HG03469 (cell line): ENCODE measurements at regions not wholly inside any gene's neighbourhood (a gene's known extent, or its start where the extent isn't known, plus 50 kb on each side); places are given as distances from the start of the nearest gene placed in this dataset.

ENCODE experiments used
- ATAC-seq: cut with Tn5 transposase; IDR thresholded peaks from one replicate; pipeline ENCODE4 v1.9.1; 2021; ENCODE audit warnings: mild to moderate bottlenecking, moderate library complexity, moderate number of reproducible peaks; ENCODE audit not compliant: unreplicated experiment

DNA sequence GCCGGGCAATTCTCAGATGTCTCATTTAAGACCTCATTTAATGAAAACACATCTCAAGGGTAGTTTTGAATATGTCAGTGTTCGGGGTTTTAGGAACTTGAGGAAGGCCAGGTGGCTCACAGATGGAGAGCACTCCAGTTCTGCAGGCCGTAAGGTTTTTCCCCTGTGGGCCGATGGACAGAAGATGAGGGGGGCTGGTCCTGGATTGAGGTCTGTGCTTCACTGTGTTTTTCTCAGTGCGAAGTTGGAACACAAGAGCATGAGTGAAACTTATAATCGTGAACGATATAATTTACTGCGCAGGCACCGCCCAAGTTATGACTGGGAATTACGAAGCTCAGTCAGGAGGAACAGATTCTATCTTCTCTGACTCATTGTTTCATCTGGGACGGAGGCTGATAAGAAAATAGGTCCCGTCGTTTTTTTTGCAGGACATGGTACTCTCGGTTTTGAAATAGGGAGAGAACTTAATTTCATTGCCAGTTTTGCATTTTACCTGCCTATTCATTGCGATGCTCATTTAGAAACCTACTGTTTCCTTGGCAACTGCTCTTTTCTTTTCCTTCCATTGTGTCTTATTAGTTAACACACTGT, 591.0 kb upstream of the PFKP start:
- ATAC-seq, result no peak

DNA sequence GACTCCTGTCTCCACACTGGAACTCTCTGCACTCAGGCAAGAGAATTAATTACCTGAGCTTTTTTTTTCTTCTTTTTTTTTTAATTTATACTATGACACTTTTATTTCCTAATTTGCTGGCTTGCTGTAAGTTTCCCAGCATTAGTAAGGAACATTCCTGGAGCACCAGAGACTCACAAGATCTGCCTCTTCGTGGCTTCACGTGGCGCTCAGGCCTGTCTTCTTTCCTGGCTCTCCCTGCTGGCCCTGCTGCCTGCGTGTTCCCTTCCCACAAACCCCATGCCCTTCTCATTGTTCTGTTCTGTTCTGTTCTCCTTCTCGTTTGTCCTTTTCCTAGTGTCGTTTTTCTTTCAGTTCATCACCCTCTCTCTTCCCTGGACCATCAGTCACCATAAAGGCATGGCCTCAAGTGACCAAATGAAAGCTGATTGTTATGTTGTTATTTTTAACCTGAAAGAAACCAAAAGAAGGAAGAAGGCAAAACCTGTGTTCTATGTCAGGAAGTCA, 591.6 kb upstream of the PFKP start:
- no peak for ATAC-seq

DNA sequence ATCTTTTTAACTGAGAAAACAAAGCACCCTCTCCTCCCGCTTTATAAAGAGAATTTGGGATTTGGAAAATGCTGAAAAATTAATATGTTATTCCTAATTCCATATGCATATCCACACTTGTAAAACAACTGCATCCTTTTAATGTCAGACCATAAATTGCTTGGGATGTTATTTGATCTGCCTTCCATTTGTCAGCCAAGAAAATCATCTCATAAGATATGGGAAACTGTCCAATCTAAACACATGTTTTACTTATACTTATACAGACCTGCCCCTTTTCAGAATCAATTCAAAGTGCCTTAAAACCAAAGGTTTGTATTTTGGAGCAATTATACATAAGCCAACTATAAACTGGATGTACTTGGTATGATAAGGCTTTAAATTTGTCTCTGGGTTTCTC, 595.5 kb upstream of the PFKP start:
- no peak for ATAC-seq

DNA sequence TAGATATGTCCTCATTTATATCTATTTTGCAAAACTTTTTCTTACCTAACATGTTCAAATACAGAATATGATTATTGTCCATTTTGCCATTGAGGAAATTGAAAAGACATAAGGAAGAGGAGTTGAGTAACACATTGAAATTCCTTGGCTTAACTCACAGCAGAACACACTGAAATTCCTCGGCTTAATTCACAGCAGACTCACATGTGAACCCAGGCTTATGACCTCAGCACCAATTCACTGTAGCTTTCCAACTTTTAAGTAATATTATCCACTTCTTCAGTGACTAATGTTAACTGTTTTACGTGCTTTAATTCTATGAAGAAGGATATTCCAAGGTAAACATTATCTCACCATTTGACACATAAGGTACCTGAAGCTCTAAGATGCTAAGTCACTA, 597.5 kb upstream of the PFKP start:
- ATAC-seq, result no peak

DNA sequence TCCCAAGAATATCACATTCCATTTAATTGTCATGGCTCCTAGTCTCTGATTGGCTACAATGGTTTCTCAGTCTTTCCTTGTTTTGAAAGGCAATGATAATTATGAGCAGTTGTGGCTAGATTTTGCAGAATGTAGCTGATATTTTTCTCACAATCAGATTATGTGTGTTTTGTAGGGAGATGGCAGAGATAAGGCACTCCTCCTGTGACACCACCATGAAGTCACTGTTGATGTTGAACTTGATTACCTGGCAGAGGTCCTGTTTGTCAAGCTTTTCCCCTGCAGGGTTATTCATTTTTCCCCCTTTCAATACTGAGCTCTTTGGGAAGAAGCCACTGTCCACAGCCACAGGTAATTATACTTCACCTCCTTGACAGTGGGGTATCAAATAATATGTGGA, 602.9 kb upstream of the PFKP start:
- no peak for ATAC-seq

DNA sequence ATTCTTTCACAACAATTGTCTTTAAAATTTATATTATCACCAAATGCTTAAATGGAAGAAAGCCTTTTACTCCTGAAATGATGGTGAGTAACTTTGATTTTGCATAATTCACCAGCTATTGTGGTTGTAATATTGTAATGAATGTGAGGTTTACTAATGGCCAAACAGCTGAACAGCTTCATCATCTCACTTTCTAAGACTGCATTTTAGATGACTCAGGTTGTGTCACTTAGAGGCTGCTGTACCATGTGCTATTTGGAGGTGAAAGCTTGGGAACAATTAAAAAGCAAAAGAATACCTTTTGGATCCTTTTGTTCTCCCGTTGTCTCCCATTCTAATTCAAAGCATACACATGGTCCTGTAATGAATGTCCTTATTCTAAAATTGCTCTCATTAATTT, 604.0 kb upstream of the PFKP start:
- no peak for ATAC-seq

DNA sequence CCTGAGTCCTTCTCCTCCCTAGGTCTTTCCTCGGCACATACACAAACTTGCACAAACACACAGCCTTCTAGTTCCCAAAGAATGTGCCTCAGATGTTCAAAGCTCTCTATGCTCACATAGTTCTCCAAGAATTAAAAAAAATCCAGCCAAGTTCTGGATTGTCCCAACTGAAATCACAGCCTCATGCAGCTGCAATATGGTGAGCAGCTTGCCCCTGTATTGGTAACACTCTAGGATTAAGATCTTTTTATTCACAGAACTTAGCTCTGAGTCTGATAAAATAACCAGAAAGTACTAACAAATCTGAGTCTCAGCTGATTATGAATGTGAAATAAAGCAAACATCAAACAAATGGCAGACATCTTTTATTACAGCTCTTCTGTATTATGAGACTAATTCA, 604.8 kb upstream of the PFKP start:
- no peak for ATAC-seq

DNA sequence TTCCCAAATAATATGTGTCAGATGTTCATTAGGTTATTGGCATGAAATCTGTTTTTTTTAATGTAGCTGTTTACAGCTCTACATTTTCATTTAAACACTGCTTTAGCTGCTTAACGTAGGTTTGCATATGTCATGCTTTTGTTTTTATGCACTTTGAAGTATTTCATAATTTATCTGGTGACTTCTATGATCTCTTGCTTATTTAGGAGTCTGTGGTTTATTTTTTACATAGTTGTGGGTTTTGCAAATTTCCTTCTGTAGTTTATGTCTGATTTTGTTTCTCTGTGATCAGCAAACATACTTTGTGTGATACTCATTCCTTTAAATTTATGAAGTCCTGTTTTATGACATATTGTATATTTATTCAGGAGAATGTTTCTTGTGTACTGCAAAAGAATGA, 606.5 kb upstream of the PFKP start:
- no peak for ATAC-seq

DNA sequence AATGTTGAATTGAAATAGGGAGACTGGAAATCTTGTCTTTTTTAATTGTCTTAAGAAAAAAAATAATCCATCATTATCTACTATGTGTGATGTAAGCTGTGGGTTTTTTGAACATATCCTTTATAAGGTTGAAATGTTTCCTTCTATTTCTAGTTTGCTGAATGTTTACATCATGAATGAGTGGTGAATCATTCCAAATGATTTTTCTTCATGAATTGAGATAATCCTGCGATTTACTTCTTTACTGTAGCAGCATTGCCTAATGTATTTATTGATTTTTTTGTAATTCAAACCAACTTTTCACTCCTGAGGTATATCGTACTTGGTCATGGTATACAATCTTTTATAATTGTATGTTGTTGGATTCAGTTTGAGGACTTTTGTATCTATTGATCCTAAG, 607.6 kb upstream of the PFKP start:
- no peak for ATAC-seq

DNA sequence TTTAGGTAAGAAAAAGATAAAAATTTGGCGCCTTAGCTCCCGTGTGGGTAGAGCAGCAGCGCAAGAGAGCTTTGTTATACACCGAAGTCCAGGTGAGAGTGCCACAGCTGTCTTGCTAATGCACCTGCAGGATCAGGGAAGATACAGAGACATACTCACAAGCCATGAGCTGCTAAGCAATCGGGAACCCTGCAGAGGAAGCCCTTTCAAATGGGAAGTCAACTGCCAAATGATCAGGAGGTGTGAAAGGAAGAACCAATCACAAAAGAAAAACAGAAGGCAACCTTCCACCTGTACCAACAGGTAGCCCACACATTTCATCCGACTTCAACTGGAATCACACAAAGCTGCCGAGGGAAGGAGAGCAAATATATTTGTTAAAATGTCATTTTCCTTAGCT, 610.5 kb upstream of the PFKP start:
- ATAC-seq, result no peak

DNA sequence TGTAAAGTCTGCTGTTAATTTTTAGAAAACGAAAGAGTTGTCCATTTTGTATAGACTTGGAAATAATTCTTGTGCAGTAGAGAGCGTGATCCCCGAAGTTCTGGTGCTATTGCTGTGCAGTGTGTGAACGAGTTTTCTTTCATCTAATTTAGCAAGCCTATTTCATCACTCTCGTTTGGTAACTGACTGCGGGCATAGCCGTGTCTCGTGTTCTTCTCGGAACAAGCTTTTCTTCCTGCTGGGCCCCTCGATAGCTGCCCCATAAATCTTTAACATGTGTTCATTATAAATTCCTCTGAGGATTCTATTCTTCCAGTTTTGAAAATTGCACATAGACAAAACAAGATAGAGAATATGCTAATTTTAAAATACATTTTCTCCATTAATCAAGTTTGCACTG, 622.0 kb upstream of the PFKP start:
- no peak for ATAC-seq

DNA sequence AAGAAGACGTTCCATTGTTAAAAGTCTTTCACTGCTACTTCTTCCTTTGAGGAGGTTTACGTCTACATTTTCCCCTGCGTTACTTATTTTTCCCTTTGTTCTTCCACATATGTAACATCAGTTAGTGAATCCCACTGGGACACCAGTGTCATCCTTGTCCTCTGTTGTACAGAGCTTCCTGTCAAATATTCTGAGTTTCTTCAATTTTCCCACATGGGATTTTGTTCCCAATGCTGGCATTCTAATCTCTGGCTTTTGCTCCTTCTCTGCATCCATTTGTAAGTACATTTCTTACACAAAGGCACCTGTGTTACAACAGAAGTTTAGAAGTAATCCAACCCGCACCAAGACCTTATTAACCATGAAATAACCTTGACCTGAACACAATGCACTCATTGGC, 627.4 kb upstream of the PFKP start:
- ATAC-seq, result no peak

DNA sequence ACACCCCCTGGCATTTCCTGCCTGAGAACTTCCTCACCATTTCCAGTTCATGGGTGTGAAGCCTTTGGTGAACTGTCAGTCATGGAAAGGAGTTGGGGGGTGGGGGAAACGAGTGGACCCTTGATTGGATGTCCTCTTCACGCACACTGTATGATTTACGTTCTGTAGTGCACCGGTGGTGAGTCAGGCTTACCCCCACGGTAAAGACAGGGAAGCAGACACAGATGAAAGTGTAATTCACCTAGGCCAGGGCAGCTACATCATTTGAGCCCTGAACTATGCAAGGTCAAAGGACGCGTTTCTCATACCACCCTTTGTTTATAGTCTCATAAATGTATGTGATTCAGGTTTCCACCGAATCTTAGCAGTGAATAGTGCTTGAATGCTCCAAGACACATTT, 628.3 kb upstream of the PFKP start:
- ATAC-seq, result no peak

DNA sequence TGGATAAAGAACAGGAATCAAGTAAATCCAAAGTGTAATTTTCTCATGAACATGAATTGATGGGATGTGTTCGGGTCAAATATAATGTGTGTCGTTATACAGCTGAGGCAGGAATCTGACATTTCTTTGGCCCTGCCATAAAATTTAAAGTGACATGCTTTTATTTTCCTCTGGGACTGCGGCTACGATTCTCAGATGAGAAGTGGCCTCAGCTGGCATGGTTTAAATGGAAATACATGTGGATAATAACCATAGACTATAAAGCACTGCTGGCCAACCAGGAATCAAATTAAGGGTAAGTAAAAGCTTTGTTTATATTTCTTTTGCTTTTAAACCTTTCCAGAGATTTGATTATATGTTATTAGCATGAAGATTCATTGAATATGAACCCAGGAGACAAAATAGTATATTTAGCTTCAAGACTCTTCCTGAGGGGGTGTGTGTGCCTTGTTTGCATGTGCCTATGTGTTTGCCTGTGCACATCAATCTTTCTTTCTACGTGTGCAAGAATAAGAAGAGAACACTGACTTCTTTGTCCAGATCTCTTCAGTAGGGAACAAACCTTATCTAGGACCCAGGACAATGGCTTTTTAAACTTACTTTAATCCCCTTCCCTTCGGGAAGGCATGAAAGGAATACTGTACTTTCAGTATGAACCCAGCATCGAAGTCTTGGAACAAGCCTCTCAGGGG, 629.0 kb upstream of the PFKP start:
- no peak for ATAC-seq

DNA sequence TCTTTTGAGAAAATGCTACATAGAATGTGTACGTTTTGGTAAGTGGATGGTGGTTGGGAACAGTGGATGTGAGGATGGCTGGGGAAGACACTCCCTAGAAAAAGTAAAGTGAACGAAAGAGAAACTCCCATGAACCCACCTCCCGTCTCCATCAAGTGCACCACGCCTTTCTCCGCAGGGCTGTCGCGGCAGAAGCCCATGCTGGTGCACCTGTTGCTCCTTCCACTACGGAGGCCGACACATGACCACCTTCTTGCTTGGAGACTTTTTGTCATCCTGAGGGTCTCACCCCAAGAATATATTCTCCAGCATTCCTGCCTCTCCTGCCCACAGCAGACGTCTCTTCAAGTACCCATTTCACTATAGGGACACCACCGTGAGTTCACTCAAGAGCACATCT, 630.4 kb upstream of the PFKP start:
- no peak for ATAC-seq

DNA sequence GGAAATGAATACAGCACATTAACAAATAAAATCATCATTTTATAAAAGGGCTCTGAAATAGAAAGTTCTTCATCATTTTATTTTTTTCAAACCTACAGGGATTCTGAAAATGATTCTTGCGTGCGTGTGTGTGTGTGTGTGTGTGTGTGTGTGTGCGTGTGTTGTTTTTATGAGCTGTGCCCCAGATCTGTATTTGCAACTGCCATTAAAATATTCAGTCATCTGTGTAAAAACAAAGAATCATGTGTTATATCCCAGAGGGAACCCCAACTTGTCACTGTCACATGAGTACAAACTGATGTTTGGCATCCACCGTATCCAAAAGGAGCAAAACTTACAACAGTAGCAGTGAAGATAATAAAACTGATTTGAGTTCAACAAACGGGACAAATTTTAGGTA, 635.4 kb upstream of the PFKP start:
- ATAC-seq, result no peak

DNA sequence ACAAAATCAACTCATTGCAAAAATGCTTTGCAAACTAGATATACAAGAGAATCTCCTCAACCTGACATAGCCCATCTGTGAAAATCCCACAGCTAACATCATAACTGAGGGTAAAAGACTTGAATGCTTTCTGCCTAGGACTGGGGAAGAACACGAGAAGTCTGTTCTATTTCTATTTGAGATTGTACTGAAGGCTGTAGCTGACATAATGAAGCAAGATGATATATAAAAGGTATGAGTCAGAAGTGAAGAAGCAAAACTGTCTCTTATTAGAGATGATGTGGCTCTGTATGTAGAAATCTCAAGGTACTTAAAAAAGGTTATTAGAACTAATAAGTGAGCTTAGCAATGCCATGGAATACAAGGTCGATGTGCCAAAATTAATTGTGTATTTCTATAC, 639.9 kb upstream of the PFKP start:
- ATAC-seq, result no peak

DNA sequence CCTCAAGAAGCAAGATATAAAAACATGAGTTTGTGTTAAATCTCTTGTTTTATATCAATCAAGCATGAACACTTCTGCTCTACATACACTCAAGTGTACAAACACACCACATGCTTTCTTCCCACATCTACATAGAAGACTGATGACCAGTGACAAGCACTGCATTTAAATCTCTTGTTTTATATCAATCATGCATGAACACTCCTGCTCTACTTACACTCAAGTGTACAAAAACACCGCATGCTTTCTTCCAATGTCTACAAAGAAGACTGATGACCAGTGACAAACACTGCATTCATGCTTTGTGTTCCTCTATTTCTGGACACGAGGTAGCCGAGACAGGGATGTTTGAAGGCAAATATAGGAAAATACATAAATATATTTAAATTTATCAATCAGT, 642.0 kb upstream of the PFKP start:
- no peak for ATAC-seq

DNA sequence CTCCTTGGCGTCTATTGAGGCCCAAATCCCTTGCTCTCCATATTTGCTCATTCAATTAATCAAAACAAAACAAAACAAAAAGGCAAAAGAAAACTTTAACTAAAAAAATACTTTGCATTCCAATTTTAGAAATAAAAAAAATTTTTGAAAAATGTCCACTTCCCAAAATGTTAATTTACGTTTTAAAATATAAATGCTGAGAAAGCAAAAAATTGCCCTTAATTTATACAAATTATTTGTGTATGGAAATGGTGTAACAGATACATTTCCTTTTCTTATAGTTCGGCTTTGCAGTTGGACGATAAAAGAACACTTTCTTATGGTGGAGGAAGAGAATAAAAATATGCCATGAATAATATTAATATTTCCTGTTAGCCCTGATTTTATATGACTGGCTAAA, 652.8 kb upstream of the PFKP start:
- ATAC-seq, result no peak

DNA sequence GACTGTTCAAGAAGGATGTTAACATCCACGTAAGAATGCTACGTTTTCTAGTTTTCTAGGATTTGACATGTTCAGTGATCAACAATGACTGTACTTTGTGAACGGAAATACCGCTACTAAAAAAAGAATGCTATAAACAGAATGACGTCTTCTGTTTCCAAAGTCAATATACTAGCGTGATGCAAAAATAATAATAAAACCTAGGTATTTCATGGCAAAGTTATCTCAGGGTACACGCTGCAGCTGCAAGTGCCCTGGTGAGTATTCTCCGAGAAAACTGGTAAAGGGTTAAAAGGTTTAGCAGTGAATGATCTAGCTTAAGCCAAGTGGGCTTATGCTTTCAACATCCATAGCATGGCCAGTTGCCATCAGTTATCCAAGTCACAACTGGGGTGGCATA, 653.3 kb upstream of the PFKP start:
- ATAC-seq, result no peak

DNA sequence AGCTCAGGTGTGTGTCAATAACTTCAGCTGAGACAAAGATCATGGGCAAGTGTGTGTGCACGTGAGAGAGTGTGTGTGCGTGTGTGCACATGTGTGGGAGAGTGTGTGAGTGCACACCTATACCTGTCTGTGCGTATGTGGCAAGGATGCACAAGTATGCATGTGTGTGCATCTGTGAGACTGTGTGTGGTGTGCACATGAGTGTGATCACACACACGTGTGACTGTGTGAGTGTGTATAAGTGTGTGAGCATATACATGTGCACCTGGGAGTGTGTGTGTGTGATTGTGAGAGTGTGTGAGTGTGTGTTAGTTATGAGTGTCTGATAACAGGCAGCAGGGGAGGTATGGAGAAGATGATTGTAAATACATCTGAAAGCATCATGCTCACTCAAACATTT, 657.3 kb upstream of the PFKP start:
- ATAC-seq, result no peak

DNA sequence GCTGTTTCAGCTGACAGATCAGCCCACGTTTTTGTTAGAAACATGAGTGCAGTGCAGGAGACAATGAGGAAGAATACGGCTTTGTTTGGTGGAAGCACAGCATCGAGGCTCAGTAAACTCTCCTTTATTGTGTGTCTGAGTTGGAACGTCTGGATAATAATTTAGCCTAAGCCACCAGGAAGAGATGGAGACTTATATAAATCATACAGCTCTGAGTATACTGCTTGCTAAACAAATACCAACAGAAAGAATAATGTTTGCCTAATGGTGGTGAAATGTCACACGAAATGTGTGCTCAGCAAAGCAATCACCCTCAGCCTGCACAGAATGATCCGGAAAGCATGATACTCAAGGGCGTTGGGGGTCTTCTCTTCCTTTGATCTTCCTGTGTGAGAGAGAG, 664.1 kb upstream of the ADARB2 start:
- no peak for ATAC-seq

DNA sequence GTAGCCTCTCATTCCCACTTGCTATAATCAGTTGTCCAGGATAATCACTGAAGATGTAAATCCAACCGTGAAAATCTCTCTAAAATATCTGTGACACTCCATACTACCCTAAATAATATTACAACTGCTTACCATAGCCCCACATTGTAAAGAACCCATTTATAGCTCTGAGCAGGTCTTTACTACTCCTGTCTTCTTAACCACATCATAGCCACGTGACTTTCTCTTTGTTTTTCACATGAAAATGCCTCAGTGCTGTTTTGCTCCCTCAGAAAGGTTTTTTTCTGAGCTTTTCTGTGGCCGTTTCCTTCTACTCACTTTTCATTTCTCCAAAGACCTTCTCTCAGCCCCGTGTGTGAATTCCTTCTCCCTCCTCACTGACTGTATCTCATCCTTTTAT, 662.2 kb upstream of the ADARB2 start:
- no peak for ATAC-seq
